ENCODE measurements at regions not wholly inside any gene's neighbourhood (a gene's known extent, or its start where the extent isn't known, plus 50 kb on each side); places are given as distances from the start of the nearest gene placed in this dataset.

DNA sequence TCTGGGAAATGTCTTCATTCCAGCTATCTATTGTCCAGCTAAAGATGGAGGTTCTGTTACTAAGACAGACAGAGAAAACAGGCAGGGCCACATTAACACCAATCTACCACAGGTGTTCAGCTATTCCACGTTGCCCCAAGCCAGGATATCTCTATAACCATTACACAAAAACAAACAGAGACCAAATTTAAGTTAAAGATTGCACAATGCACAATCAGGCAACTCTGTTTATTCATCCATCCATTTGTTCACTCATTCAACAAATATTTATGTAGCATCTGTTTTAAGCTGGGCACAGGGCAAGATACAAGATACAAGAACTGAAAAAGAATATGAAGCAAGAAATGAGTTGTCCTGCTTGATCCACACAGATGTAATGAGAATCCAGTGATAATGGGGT is 629.0 kb downstream of the MED13L start:
- H3K4me2 ChIP-seq, result 0 out of 3 replicates have a peak overlapping the region, but pooled peaks have one; percentile 4
- POLR2A ChIA-PET, result no interaction called here
- H3K4me3 ChIP-seq, result no peak overlapping the region
- H3K4me1 ChIP-seq, result peaks cover 13% of the 10 kb centered on the region; the same call in 2 of the 3 replicates
- peaks cover 4% of the 10 kb centered on the region; the same call in 1 of the 3 replicates for H3K9me3 ChIP-seq
- FAIRE-seq (no peak), DNase-seq (ENCODE audit: low read depth in 1 of 2, low spot score in 1 of 2) (no peak), ATAC-seq (no peak)
- H3K27ac ChIP-seq, result no peak overlapping the region
- CTCF ChIA-PET, result interaction anchor here (0.7 to 1.0 kb wide), 4 partner anchors 8 to 964 kb away, joined by 3 to 5 read pairs (median 3); partner anchors contain the start of gene TBX3
- WGBS (ENCODE audit: missing lambda C conversion rate), result 0% methylated on average over 1 of the region's 1 CpG
- TF ChIP-seq RFX5 (IDR thresholded peaks at IDR 0.05) (no peak), CEBPB (IDR thresholded peaks at IDR 0.05) (0 out of 4 replicates have a peak, but pooled peaks of 1 of the 2 experiments have one; percentile 26)

DNA sequence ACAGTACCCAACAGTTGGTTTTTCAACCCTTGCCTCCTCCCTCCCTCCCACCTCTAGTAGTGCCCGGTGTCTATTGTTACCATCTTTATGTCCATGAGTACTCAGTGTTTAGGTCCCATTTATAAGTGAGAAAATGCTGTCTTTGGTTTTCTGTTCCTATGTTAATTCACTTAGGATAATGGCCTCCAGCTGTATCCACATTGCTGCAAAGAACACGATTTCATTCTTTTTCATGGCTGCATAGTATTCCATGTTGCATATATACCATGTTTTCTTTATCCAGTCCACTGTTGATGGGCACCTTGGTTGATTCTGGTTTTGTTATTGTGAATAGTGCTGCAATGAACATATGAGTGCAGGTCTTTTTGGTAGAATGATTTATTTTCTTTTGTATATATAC is 631.3 kb downstream of the MED13L start:
- no peak overlapping the region for H3K27ac ChIP-seq
- no peak for ATAC-seq
- H3K9me3 ChIP-seq, result peaks cover 4% of the 10 kb centered on the region; the same call in 1 of the 3 replicates
- no peak for FAIRE-seq
- POLR2A ChIA-PET, result no interaction called here
- CTCF ChIA-PET, result no interaction called here
- H3K4me2 ChIP-seq, result no peak overlapping the region
- no peak overlapping the region for H3K4me3 ChIP-seq
- DNase-seq (ENCODE audit: low read depth in 1 of 2, low spot score in 1 of 2), result no peak
- 51% methylated on average over 2 of the region's 2 CpGs for WGBS (ENCODE audit: missing lambda C conversion rate)
- TF ChIP-seq HEYL (CRISPR knock-in tag; IDR thresholded peaks at IDR 0.05) (no peak), NFE2L2 (conservative IDR thresholded peaks at IDR 0.05; ENCODE audit: low read length) (no peak), CEBPB (IDR thresholded peaks at IDR 0.05) (no peak), NR3C1 (IDR thresholded peaks at IDR 0.05) (no peak), JUN (IDR thresholded peaks at IDR 0.05) (no peak), FOSB (CRISPR knock-in tag; IDR thresholded peaks at IDR 0.05) (no peak), KDM1A (IDR thresholded peaks at IDR 0.05; ENCODE audit: low read depth) (no peak), HOXB13 (CRISPR knock-in tag; IDR thresholded peaks at IDR 0.05; ENCODE audit: low read depth) (no peak), MAFK (IDR thresholded peaks at IDR 0.05; ENCODE audit: partially characterized antibody) (no peak)
- TF ChIP-seq, protein P1, sequence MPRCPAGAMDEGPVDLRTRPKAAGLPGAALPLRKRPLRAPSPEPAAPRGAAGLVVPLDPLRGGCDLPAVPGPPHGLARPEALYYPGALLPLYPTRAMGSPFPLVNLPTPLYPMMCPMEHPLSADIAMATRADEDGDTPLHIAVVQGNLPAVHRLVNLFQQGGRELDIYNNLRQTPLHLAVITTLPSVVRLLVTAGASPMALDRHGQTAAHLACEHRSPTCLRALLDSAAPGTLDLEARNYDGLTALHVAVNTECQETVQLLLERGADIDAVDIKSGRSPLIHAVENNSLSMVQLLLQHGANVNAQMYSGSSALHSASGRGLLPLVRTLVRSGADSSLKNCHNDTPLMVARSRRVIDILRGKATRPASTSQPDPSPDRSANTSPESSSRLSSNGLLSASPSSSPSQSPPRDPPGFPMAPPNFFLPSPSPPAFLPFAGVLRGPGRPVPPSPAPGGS (IDR thresholded peaks at IDR 0.05), result no peak
- TF ChIP-seq, protein P2, sequence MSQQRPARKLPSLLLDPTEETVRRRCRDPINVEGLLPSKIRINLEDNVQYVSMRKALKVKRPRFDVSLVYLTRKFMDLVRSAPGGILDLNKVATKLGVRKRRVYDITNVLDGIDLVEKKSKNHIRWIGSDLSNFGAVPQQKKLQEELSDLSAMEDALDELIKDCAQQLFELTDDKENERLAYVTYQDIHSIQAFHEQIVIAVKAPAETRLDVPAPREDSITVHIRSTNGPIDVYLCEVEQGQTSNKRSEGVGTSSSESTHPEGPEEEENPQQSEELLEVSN (IDR thresholded peaks at IDR 0.05; ENCODE audit: borderline replicate concordance, low read depth), result no peak
- peaks cover 13% of the 10 kb centered on the region; the same call in 2 of the 3 replicates for H3K4me1 ChIP-seq

DNA sequence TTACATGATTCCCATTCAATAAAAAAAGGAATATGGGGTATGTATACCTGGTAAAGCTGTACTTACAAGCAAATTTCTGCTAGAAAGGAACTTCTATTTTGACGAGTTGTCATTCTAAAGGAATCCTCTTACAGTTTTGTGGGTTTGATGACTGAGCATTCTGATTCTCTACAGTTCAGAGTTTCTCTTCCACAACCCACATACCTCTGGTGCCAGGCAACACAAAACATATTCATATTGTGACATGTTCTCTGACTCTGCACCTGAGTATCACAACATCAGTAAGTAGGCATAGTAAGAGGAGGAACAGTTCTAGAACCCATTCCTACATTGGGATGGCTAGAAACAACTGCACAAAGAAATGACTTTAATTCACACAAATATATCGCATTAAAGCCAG is 636.6 kb downstream of the MED13L start:
- DNase-seq (ENCODE audit: low read depth in 1 of 2, low spot score in 1 of 2), result no peak
- WGBS (ENCODE audit: missing lambda C conversion rate), result 47% methylated on average over 2 of the region's 2 CpGs
- Histone ChIP-seq H3K4me2 (no peak overlapping the region), H3K4me3 (no peak overlapping the region), H3K27ac (no peak overlapping the region), H3K4me1 (no peaks in the 10 kb centered on the region), H3K9me3 (no peaks in the 10 kb centered on the region)
- no peak for ATAC-seq
- ChIA-PET POLR2A (no interaction called here), CTCF (no interaction called here)
- peak; percentile 32 for FAIRE-seq
- TF ChIP-seq, protein P3, sequence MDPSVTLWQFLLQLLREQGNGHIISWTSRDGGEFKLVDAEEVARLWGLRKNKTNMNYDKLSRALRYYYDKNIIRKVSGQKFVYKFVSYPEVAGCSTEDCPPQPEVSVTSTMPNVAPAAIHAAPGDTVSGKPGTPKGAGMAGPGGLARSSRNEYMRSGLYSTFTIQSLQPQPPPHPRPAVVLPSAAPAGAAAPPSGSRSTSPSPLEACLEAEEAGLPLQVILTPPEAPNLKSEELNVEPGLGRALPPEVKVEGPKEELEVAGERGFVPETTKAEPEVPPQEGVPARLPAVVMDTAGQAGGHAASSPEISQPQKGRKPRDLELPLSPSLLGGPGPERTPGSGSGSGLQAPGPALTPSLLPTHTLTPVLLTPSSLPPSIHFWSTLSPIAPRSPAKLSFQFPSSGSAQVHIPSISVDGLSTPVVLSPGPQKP (IDR thresholded peaks at IDR 0.05; ENCODE audit: low read depth, low read length), result no peak
- TF ChIP-seq, protein P4, sequence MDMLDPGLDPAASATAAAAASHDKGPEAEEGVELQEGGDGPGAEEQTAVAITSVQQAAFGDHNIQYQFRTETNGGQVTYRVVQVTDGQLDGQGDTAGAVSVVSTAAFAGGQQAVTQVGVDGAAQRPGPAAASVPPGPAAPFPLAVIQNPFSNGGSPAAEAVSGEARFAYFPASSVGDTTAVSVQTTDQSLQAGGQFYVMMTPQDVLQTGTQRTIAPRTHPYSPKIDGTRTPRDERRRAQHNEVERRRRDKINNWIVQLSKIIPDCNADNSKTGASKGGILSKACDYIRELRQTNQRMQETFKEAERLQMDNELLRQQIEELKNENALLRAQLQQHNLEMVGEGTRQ (IDR thresholded peaks at IDR 0.05), result no peak
- TF ChIP-seq CBX8 (IDR thresholded peaks at IDR 0.05) (no peak), TFCP2L1 (CRISPR knock-in tag; IDR thresholded peaks at IDR 0.05) (no peak), CBX2 (IDR thresholded peaks at IDR 0.05; ENCODE audit: borderline replicate concordance, low read depth) (no peak), POLR2AphosphoS2 (conservative IDR thresholded peaks at IDR 0.05; ENCODE audit: low read length) (no peak), GATA3 (IDR thresholded peaks at IDR 0.05; ENCODE audit: borderline replicate concordance) (no peak), FOXS1 (CRISPR knock-in tag; IDR thresholded peaks at IDR 0.05) (no peak), KDM5A (IDR thresholded peaks at IDR 0.05) (no peak), TP53 (CRISPR knock-in tag; IDR thresholded peaks at IDR 0.05) (no peak), ESRRA (IDR thresholded peaks at IDR 0.05; ENCODE audit: borderline replicate concordance, low read length) (no peak), FOSB (CRISPR knock-in tag; IDR thresholded peaks at IDR 0.05) (no peak), RCOR1 (IDR thresholded peaks at IDR 0.05; ENCODE audit: low read depth, low read length) (no peak), HOXA7 (CRISPR knock-in tag; IDR thresholded peaks at IDR 0.05) (no peak), HEYL (CRISPR knock-in tag; IDR thresholded peaks at IDR 0.05) (no peak), HDAC2 (IDR thresholded peaks at IDR 0.05) (no peak)
- TF ChIP-seq, protein P1 (IDR thresholded peaks at IDR 0.05), result no peak
- TF ChIP-seq, protein P5, sequence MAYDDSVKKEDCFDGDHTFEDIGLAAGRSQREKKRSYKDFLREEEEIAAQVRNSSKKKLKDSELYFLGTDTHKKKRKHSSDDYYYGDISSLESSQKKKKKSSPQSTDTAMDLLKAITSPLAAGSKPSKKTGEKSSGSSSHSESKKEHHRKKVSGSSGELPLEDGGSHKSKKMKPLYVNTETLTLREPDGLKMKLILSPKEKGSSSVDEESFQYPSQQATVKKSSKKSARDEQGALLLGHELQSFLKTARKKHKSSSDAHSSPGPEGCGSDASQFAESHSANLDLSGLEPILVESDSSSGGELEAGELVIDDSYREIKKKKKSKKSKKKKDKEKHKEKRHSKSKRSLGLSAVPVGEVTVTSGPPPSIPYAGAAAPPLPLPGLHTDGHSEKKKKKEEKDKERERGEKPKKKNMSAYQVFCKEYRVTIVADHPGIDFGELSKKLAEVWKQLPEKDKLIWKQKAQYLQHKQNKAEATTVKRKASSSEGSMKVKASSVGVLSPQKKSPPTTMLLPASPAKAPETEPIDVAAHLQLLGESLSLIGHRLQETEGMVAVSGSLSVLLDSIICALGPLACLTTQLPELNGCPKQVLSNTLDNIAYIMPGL (CRISPR knock-in tag; IDR thresholded peaks at IDR 0.05; ENCODE audit: borderline replicate concordance), result no peak

Measured in A549 (cell line).